HG02588 (cell line): ENCODE measurements at regions not wholly inside any gene's neighbourhood (a gene's known extent, or its start where the extent isn't known, plus 50 kb on each side); places are given as distances from the start of the nearest gene placed in this dataset.

Experiments
- ATAC-seq: cut with Tn5 transposase; IDR thresholded peaks from one replicate; pipeline ENCODE4 v1.9.1; 2021; ENCODE audit warnings: mild to moderate bottlenecking, moderate library complexity; ENCODE audit not compliant: unreplicated experiment

- no peak for ATAC-seq
Observed at GRCh38 chr1:38721816-38722215, 137.8 kb downstream of the RRAGC start.

DNA sequence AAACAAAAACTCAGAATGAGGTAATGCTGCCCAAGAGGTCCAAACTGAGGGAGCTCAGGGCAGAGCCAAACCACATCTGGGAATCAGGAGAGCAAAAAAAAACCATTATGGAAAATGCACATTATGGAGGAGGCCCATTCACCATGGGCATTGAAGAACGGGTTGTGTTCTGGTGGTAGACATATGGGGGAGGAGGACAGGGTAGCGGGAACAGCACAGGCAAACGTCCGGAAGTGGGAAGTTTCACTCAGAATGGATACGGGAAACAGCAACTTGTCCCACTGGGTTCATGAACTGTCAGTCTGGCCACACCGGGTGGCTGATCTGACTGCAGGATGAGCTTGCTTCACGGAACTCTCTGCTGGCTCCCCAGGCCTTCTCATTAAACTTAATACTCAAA, 139.7 kb downstream of the RRAGC start:
- ATAC-seq, result no peak

DNA sequence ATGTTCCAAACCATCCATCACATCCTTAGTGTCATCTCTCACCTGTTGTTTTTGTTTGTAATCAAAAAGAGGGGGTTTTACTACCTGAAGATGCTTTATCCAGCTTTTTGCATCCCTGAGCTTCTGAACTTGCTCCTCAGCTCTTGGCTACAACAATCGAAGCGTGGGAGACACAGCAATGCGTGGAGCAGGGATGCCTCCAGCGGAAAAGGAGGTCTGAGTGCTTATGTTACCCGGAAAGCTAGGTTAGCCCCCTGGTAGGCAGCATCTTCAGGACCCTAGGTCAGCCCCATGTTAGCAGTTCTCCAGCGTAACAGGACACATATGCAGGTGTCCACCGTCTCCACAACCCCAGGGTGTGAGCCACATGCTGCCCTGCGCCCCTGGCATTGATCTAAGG, 141.5 kb downstream of the RRAGC start:
- ATAC-seq, result no peak

DNA sequence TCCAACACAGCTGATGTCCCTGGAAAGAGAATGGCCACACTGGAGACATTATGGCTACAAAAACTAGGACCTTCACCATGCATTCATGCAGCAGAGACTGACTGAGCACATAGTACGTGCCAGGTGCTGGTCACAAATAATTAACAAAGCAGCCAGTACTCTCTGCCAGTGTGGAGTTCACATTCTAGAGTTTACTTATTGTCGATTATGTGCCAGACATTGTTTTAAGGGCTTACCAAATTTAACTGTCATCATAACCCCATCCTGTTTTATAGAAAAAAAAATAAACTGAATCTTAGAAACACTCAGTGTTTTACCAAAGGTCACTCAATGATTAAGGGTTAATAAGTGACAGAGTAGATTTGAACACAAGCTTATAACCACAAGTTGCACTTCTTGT, 143.3 kb downstream of the RRAGC start:
- no peak for ATAC-seq

- no peak for ATAC-seq
Observed at GRCh38 chr1:38715415-38715814, 144.2 kb downstream of the RRAGC start.

DNA sequence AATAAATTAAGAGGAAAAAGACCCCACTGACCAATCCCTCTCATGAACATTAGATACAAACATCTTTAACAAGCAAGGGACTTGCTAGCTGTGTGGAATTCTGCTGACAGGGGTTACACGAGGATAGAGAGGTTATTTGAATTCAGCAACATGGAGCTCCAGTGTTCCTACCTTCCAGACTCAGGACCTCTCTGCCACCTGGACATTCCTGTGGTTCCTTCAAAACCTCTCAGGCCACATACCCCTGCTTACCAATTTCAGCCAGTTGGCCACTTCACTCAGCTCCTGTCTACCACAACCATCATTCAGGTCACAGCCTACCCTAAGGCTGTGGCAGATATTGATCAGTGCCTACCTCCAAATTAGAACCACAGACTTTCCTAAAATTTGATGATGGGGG, 147.5 kb downstream of the RRAGC start:
- ATAC-seq, result no peak

GRCh38 chr1:38708701-38709258, 150.8 kb downstream of the RRAGC start:
- no peak for ATAC-seq

- no peak for ATAC-seq
Observed at GRCh38 chr1:38701088-38701487, 158.5 kb downstream of the RRAGC start.

DNA sequence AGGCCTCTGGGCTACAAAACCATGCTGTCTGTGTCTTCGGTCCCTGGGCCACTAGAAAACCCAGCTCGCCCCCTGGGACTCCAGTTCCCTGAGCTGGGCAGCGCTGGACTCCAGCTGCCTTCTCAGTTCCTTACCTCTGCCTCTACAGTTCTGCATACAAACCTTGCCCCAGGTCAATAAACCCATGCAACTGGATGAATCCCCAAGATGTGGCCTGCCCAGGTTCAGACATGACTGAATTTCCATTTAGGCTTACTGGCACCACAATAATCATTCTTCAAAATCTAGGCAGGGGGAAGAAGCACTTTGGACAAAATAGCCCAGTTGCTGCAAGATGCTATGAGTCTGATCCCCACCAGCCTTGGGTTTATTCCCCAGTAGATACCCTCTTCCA, 159.5 kb downstream of the RRAGC start:
- ATAC-seq, result no peak

GRCh38 chr1:38699330-38700076, 160.1 kb downstream of the RRAGC start:
- ATAC-seq, result no peak

DNA sequence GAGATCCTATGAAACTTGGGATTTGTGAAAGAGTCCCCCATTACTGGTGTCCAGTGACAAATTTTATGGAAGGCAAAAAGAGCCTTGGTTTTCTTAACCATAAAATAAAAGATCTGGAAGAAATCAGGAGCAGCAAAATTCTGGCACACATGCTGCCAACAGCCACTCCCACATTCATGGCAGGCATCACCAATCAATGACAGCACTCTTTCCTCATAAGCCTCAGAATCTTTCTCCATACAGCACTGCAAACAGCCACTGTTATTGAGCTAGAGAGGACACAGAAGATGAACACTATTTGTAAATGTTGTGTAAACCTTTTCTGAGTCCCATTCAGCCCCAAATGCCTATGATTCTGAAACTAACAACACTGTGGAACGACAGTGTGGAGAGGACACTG, 162.2 kb downstream of the RRAGC start:
- no peak for ATAC-seq

- ATAC-seq, result no peak
Observed at GRCh38 chr1:38696371-38696770, 163.2 kb downstream of the RRAGC start.

GRCh38 chr1:38693759-38694158, 165.8 kb downstream of the RRAGC start:
- ATAC-seq, result no peak

GRCh38 chr1:38693031-38693430, 166.5 kb downstream of the RRAGC start:
- no peak for ATAC-seq

GRCh38 chr1:38690790-38691449, 168.7 kb downstream of the RRAGC start:
- no peak for ATAC-seq

DNA sequence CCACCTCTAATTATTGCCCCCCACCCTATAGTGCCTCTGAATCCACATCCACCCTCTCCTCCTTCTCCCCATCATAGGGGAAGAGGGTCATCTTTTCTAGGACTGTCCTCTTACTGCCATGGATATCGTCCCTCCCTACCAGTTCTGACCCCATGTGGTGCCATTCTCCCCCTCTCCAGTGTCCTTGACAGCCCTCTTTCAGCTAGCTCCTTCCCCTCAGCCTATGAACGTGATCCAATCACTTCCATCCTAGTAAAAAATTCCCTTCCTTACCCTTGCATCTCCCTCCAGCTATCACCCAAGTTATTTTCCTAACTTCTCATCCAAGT, 172.7 kb downstream of the RRAGC start:
- no peak for ATAC-seq

DNA sequence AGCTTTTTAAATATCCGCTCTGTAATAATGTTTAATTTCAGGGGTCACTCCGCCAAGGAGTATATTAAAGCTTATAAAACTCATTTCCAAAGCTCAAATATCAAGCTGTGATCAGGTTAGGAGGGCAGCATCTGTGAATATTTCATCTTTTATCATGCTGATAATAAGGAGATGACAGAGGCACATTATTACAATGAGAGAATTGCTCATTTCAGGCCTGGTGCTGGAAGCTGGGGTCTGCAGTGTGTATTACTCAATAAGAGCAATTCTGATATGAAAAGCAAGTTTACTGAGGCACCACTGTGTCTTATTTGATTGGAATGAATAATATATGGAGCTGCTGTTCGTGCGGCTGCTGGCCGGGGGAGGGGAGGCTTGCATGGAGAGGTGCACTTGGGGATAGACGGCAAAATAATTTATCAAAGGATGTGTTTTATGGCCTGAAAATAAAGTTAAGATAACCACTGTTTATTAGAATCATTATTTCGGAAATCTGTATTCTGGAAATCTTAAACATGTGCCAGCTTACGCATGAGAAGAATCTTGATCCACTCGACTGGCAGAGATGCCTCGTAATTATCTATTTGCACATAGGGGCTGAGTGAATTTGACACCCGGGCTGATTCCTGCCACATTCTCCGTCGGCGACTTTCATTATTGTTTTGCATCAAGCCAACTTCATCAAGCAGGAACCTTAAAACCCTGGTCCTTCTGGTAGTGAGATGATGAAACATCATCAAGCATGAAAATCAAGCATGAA, 173.2 kb downstream of the RRAGC start:
- no peak for ATAC-seq

DNA sequence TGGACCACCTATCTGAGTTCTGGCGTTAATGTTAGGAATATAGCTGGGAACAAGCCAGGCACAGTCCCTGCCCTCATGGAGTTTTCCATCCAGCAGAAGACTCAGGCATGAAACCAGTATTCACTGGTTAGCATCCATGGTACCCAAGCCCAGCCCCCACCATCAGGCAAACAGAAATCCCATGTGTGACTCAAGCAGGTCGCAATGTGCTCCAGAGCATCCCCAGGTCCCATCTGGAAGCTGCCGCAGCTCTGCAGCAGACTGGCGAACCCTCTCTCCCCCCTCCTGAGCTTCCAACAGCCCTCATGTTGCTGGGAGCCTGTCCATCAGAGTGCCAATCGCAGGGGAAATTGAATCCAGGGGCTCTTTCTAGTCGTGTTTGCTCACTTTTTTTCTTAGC, 174.2 kb downstream of the RRAGC start:
- no peak for ATAC-seq

DNA sequence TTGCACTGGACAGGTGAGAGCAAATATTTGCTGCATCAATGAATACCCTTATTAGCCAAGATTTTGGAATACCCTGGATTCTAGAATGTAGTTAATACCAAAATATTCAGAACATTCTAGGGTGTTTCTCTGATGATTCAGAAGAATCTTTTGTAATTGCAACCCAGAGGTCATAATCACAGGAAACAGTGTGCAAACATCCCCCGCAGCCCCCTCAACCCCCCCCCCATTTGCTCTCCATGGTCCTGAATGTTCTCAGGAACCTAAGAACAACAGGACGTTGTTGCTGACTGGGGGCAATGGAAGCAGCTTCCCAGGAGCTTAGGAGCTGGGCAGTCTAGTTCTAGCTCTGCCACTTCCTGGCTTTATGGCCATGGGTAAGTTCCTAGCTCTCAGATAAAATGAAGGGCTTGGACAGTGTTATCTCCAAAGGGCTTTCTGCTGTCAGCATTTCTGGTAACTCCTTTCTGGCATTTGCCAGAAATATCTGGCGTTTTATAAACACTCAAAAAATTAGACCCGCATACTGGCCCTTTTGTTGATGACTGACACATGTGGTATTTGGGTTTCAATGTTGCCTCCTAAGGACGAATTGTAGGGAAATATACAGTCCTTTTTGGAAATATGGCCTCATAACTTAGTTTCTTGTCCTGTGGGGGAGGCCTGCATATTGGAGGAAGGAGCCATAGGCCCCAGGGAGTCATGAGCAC, 178.6 kb downstream of the RRAGC start:
- ATAC-seq, result no peak

- ATAC-seq, result no peak
Observed at GRCh38 chr1:38677756-38678155, 181.8 kb downstream of the RRAGC start.

GRCh38 chr1:38677311-38677710, 182.3 kb downstream of the RRAGC start:
- no peak for ATAC-seq
